Sciatic nerve (tissue), 2 donors: ENCODE measurements at regions not wholly inside any gene's neighbourhood (a gene's known extent, or its start where the extent isn't known, plus 50 kb on each side); places are given as distances from the start of the nearest gene placed in this dataset.
"Not testable (repeated sequence)": the region's sequence is repeated elsewhere in the genome, so short reads cannot be mapped to it uniquely, and the experiment has no call there.

Experiments
- ATAC-seq: fragments of 200-7000 bp; cut with Tn5 transposase; one replicate; pipeline ENCODE4 v1.9.1; 2020; ENCODE audit warnings: mild to moderate bottlenecking, moderate library complexity
- DNase-seq: peaks from one replicate; pipeline ENCODE4 v3.0.0-alpha.2; 2020; ENCODE audit warnings: low spot score
- intact Hi-C: fragments of 100-400 bp; cut with DNase I; formaldehyde crosslinking; loops from one replicate; pipeline ENCODE4 v1.14.2; 2022
- donor health status: DM: no; HTN: no; CAD: no.
- donor health status: DM: no; HTN: no; CAD: no.

DNA sequence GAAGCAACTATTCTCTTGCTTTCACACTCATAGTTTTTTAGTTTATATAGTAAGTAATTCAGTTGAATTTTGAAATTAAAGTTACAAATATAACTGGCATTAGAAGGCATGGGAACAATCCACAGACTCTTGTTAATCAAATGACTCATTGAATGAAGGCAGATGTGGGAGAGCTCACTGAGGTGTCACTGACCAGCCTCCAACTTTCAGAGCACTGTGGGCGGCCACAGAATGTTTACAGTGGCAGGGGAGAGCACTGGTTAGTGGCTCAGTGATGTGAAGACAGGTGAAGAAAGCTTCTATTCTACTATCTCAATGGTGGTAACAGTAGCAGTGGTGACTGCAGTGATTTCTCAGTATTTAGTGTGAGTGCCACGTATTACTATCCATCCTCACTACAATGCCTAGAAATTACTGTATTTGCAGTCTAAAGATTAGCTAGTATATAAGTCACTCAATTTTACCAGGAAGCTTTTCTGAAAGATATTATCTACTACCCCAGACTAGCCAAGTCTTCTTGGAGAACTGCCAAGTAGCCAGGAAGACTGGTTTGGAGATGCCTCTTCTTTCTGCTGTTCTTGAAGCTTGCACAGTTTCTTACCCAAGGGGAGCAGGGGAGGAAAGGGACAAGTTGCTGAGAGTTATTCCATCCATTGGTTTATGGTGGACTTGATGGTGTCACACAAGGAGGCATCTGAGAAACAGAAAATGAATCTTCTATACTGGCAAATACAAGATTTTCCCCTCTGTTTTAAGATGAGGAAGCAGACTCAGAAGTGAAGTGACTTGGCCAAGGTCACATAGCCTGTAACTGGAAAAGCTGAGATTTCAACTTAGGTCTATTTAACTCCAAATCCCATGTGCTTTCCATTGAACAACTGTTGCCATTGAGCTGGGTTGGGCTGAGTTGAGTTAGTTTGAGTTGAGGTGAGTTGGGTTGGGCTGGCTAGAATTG lies 231.2 kb downstream of the ANKRD60 start:
- no peak for ATAC-seq
- intact Hi-C loops = no loop called here

DNA sequence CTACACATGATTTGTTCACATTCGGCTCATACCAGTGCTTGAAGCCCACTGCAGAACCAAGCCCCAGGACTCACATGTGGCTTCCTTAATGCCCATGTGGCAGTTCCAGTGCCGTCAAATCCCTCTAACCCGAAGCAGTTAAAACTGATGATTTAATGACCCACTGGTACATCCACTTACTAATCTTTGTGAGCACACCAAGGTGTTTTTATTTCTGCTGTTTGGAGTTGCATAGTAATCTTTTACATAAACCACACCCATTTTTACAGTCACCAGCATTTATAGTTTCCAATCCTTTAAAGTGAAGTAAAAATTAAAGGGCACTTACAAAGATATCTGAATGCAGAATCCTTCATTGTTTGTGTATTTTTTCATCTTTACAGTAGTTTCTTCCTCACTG lies 232.0 kb downstream of the ANKRD60 start:
- intact Hi-C loops = no loop called here
- DNase-seq (no peak), ATAC-seq (no peak)

More for the DNA sequence above, 231.2 kb downstream of the ANKRD60 start:
- no peak for DNase-seq

DNA sequence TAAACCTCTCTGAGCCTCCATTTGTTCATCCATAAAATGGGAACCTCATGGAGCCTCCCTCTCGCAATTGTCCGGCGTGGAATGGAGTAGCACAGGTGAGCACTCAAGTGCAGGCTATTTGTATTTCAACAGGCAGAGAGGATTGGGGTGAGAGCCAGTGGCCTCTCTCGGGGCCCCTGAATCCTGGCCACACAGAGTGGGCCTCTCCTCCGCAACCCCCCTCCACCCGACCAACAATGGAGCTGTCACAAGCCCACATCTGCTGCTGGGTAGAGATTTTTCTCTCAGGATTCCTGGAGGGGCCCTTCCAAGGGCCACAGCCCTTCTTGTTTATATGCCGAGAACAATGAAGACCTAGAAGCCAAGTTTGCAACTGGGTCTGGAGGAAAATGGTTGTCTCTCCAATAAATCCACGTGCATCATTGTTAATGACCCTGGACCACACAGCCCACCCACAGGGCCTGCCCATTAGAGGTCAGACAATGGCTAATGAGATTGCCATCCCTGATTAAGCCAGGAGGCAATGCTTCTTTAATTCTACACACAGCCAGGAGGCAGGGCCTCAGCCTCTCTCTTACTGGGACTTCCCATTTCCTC lies 233.0 kb downstream of the ANKRD60 start:
- ATAC-seq (no peak), DNase-seq (no peak)
- intact Hi-C loops = no loop called here

DNA sequence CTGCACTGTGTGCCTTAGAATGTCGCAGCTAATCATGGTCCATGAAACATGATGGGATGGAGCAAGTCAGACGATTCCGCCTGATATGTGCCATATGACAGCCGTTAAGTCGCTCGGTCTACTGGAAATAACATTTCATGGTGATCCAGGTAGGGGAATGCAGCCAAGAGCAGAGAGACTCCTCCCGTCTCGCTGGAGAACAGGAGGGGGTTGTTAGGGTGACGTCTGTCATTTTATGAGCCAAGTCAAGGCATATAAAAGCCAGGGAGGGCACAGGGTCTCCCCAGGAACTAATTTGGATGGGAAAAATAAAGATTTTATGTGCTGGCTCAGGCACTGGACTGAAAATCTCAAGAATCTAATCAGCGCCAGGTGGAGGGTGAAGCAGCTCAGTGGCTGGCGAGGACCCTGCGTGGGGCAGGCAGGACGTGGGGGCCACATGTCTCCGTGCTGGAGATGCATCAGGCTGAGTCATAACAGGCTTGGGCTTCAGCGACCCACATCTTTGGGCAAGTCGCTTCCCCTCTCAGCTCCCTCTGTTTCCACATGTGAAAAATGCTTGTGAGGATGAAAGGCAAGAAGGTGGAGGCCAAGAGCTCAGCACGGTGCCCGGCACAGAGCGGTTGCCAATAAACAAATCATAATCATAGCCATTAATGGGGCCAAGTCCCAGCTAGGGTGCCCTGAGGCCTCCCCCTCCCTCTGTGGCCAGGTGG lies 234.6 kb downstream of the ANKRD60 start:
- intact Hi-C loops = no loop called here
- ATAC-seq (no peak), DNase-seq (no peak)

DNA sequence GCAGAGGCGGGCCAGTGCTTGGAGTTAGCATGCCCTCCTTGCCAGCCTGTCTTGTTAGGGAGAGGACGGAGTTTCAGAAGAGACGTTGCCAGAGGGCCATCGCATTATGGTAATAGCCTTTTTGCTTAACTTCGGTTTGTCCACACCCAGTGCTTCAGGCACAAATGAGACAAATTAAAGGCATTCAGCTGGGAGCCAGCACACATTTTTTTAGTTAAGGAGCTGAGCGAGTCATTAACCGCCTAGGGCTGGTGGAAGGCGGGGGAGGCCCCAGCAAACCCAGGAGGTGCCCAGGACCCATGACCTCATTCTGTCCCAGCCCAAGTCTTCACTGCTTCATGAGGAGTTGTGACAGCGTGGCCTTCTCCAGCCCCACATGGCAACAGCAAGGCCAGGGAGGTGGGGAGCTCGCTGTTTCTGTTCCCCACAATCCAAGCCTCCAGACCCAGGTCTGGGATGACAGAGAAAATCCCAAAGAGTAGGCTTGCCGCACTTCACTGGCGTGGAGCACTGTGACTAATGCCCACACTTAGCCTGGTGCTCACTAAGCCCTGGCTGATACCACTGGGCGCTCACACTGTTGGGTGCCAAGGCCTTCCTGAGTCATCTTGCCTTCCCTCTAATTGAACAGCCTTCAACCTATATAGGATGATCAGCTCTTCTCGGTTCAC lies 237.1 kb downstream of the ANKRD60 start:
- intact Hi-C loops = no loop called here
- ATAC-seq (peak; percentile 51), DNase-seq (peak; percentile 39)

DNA sequence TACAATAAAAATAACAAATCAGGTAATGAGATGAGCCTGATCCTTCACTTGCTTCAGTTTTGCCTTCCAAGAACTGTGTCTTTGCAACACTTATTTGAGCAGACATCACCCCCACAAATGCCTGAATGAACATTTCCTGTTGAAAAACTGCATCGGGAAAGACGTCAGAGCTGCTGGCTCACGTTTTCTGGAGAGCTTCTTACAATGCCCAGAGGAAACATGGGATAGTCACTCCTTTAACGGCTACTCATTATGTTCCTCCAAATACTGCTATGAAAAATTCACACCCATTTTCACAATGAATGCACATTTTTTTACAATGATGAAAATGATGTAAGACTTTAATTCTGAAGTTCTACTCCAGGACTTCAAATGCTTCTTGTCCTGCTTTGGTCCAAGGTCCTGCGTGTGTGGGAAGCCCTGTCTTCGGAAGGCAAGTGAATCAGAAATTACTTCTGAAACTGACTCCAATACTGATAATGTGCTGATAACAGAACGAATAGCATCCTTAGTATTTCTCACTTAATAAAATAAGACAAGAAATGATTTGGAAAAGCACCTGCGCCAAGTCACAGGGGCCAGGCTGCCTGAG lies 238.0 kb downstream of the ANKRD60 start:
- intact Hi-C loops = no loop called here
- peak; percentile 30 for DNase-seq
- ATAC-seq = peak; percentile 26

DNA sequence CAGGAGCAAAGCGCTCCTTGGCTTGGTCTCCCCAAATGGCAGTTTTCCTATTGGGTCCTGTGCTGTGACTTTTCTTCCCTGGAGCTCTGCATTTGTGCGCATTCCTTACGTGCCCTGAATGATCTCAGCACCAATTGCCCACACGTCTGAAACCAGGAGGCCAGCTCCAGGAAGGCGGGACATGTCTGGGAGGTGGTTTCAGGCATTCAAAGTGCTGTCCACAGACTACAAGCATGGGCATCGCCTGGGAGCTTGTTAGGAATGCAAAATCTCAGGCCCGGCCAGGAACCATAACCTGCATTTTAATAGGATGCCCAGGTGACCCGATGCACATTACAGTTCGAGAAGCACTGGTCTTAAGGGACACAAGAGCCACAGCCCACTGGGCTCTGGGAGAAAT lies 239.6 kb downstream of the ANKRD60 start:
- no peak for ATAC-seq
- intact Hi-C loops = no loop called here
- DNase-seq = no peak

DNA sequence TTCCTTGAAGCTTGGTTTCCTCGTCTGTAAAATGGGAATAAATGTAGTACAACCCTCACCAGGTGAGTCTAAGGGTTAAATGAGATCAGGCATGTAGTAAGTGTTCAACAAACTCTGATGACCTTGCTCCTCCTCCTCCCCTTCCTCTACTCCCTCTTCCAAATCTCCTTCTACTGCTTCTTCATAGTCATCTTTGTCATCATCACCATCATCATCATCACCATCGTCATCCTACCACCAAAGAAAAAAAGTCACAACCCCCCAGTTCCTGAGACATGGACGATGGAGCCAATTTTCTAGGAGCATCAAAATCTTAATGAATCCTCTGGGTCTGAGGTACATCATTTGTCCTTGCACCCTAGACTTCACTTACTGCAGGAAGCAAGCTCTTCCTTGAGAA lies 240.0 kb downstream of the ANKRD60 start:
- no peak for ATAC-seq
- intact Hi-C loops = no loop called here
- no peak for DNase-seq

DNA sequence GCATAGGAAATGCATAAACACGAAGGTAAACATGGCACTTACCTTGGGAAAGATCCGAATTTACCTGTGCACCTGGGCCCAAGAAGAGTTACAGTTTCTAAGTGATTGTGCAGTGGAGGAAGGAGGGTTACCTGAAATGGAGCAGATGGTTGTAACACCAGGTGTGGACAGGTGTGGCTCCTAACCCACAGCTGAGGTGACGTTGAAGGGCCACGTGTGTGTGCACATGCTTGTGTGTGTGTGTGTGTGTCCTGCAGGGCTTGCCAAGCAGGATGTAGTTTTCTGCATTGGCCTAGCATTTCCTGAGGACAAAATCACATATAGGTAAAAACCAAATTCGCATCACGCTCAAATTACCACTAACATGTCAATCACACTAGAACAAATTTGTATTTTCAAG lies 240.8 kb downstream of the ANKRD60 start:
- DNase-seq (no peak), ATAC-seq (no peak)
- intact Hi-C loops = no loop called here

DNA sequence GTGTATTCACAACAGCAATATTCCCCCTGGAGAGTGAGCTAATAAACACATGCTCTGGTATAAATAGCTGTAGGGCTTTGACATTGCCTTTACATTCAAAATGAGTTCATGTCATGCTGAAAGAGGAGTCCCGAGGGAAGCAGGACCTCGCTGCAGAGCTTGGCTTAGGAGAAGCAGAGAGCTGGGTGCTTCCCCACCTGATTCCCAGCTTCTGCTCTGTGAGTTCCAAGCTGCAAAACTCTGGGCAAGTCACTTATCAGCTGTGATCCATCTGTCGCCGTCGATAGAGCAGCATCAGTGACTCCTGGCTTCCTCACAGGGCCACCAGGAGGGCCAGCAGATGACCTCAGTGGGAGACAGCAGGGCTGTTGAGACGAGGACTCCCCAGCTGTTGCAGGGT lies 241.8 kb downstream of the ANKRD60 start:
- ATAC-seq (no peak), DNase-seq (no peak)
- intact Hi-C loops = no loop called here

DNA sequence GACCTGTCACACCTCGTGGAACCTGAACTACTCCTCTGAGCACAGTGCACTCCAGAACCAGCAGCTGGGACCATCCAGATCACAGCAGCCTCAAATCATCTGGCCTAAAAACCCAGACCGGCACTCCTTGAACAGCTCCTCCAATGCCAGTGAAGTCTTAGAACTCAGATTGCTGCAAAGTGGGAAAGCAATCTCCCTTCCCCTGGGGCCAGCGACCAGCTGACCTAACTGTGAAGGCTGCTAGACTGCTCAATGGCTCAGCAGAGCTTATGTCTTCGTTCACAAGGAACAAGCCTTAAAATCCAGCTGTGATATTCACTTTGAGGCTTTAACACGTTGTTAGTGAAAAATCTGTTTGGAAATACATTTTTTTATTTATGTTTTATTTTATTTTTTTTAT lies 243.2 kb downstream of the ANKRD60 start:
- ATAC-seq = peak; percentile 65

DNA sequence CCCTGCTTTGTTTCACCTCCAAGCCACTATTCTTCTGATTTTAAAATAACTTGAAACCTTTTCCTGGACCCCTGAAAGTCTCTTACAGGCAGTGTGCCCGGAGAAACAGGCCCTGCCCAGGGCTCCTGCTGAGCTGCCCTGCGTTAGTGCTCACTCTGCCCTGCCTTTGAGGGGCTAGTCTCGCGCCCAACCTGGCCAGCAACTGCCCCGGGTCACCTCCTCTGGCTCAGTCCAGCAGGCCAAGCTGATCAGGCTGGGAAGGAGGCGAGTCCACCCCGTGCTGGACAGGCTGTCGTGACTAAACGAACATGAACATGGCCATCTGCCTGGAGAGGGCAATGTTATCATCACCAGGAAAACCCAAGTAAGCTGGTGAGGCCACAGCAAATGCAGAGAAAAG lies 245.4 kb downstream of the ANKRD60 start:
- DNase-seq = peak; percentile 40
- no peak for ATAC-seq
- intact Hi-C loops = loop anchor here (5.0 kb wide), 1 partner anchor 1474 kb away; no protein-coding TSS in a partner anchor

More for the DNA sequence above, 243.2 kb downstream of the ANKRD60 start:
- DNase-seq = no peak
- intact Hi-C loops = no loop called here

DNA sequence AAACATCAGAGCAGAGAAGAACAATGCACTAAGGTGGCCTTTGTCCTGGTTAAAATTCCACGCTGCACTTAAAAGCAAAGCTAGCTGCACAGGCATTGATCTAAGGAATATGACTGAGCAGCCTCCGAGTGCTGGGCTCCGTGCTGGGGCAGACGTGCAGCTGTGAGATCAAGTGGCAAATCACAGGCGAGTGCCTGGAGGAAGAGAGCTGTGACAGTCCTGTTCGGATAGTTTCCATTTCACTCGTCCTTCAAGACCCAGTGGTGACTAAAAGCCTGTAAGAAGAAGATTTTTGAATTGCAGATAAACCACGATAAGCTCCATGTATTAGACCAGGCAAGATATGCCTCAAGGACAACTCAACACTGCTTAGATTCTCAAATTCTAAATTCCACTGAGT lies 247.9 kb downstream of the ANKRD60 start:
- intact Hi-C loops = loop anchor here (5.0 kb wide), 1 partner anchor 1477 kb away; no protein-coding TSS in a partner anchor
- no peak for ATAC-seq
- DNase-seq = peak; percentile 27

DNA sequence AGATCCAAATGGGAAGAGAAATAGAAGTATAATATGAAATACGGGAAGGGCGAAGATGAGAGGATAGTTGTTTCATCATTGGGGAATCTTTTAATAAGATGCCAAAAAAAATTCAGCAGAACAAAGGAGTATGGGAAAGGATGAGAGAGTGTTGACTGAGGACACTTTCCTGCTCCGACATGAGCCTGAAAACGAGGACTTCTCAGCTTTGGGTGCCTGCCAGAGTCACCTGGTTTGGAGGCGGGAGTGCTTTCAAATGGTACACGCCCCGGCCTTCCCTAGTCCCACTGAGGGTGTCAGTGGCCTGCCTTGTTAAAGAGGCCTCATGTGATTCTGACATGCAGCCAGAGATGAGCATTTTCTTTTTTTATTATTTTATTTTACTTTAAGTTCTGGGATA lies 250.9 kb downstream of the ANKRD60 start:
- DNase-seq (peak; percentile 77), ATAC-seq (peak; percentile 87)
- intact Hi-C loops = no loop called here

DNA sequence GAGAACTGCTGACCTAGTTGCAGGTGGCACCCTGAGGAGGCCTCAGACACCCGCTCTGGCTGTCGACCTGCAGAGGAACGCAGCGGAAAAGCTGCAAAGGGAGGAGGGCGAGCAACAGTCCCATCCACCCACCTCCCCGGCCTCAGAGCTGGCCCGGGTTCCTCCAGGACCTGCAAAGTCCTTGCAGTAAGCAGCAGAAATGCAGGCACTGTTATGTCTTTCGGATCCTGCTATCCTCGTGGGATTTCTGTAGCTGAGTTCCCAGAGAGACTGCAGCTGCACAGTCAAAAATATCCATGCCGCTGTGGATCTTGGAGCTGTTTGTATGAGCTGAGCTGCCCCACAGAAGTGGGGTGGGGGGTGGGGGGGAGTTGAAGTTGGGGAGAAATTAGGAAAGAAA lies 251.3 kb downstream of the ANKRD60 start:
- DNase-seq = peak; percentile 56
- ATAC-seq = peak; percentile 79
- intact Hi-C loops = no loop called here

DNA sequence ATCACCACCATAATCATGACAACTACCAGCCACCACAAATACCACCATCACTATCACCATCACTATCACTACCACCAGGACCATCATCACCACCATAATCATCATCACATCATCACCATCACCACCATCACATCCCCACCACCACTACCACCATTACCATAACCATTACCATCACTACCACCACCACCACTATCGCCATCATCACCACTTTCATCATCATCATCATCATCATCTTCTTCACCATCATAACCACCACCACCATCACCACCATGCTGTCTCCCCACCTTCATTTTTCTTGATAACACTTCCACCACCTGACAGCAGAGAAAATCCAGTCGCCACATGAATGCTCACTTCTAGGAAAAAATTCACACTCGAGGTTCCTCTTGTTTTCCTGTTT lies 253.6 kb downstream of the ANKRD60 start:
- intact Hi-C loops = no loop called here
- DNase-seq = no peak
- no peak for ATAC-seq

DNA sequence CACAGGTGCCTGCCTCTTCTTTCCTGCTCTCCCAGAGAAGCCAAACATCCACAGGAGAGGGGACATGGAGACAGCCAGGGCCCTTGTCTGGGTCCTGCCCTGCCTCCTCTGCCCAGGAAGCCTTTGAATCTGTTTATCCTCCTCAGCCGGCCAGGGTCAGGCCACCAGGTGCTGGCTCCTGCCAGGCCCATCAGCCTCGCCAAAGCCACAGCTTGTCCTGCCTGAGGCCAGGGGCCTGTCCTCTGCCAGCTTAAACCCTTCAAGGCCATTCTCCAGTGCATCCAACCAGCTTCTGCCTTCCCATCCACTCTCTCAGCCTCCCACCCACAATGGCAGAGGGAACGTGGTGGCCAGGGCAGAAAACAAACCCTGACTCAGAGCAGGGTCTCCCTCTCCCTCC lies 254.6 kb downstream of the ANKRD60 start:
- no peak for ATAC-seq
- intact Hi-C loops = no loop called here

DNA sequence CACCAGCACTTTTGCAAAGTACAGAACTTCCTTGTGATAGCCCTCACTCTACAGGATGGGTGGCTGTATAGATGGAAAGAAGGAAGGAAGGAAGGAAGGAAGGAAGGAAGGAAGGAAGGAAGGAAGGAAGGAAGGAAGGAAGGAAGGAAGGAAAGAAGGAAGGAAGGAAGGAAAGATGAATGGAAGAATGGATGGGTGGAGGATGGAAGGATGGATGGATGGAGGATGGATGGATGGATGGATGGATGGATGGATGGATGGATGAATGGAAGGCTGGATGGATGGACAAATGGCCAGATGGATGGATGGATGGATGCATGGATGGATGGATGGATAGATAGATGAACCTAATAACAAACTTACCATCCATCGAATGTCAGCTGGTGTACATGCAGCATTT lies 256.9 kb downstream of the ANKRD60 start:
- DNase-seq, ATAC-seq, intact Hi-C loops: not testable (repeated sequence)

More for the DNA sequence above, 254.6 kb downstream of the ANKRD60 start:
- peak; percentile 50 for DNase-seq

DNA sequence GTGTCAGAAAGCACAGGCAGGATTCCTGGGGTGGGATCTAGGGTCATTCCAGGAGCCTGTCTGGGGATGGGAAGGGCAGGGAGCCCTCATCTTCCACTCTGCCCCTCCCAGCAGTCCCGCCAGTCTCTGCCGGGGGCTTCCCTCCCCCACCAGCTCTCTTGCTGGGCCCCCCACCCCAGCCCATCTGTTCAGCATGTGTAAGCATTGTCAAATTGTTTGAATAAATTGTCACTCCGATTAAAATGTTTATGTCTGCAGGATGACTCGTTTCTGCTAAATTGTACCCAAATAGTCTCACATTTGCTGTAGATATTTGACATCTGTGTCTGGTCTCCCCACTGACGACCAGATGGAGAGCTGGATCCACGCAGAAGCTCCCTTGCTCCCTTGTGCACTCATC lies 257.6 kb downstream of the ANKRD60 start:
- ATAC-seq = no peak
- intact Hi-C loops = no loop called here

More for the DNA sequence above, 257.6 kb downstream of the ANKRD60 start:
- no peak for DNase-seq
